ENCODE measurements at regions not wholly inside any gene's neighbourhood (a gene's known extent, or its start where the extent isn't known, plus 50 kb on each side); places are given as distances from the start of the nearest gene placed in this dataset.

DNA sequence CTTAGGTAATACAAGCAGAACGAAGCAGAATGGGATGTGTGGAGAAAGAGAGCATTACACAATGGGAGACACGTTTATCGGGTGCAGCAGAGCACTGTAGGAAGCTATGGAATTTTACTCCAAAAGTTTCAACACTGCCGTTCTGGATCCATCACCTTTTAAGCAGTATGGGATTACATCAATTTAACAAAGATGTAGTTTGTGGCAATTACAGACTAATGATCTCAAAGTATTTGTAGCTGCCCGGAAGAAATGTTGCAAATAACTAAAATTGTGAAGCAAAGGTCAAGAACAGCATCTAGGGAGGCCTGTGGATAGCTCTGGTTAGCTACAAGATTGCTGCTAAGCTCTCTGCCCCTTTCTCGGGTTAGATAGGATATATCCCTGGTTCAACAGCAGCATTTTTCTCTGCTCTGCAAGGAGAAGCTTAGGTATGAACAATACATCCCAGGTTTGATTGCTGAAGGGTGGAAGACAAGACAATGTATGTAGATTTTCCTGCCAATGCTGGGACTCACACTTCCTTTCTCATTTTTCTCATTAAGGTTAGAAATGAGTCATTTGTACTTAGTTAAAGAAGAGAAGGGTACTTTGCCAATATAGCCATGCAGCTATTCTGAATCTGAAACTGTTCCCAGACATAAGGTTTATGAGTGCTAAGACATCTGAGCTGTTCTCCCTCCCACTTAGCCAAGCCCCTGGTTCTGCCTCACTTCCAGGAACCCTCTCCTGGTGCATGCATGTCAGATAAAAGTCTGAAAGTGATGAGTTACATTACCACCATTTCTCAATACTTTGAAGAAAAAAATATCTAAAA is 75.0 kb upstream of the HIF1A start:
- no peak overlapping the region for H3K4me3 ChIP-seq
- no peaks in the 10 kb centered on the region for H3K9me3 ChIP-seq (ENCODE audit: low read depth, low read length)
- no peaks in the 10 kb centered on the region for H3K36me3 ChIP-seq (ENCODE audit: insufficient read depth, low read length)
- H3K27ac ChIP-seq: no peak overlapping the region
- DNase-seq (ENCODE audit: low read depth, low spot score): no peak
- no peak overlapping the region for H3K9ac ChIP-seq (ENCODE audit: insufficient read length)
- TF ChIP-seq POLR2AphosphoS5 (IDR thresholded peaks at IDR 0.05; ENCODE audit: borderline replicate concordance, low read depth, low read length) (no peak), FOXP2 (optimal IDR thresholded peaks at IDR 0.05; ENCODE audit: control extremely low read depth, extremely low read length, insufficient read depth) (no peak), EZH2 (IDR thresholded peaks at IDR 0.05) (no peak)

- TF ChIP-seq EZH2 (IDR thresholded peaks at IDR 0.05) (no peak), FOXP2 (optimal IDR thresholded peaks at IDR 0.05; ENCODE audit: control extremely low read depth, extremely low read length, insufficient read depth) (no peak), POLR2AphosphoS5 (IDR thresholded peaks at IDR 0.05; ENCODE audit: borderline replicate concordance, low read depth, low read length) (no peak)
- Histone ChIP-seq H3K36me3 (ENCODE audit: insufficient read depth, low read length) (no peaks in the 10 kb centered on the region), H3K27ac (no peak overlapping the region), H3K4me3 (no peak overlapping the region), H3K9ac (ENCODE audit: insufficient read length) (no peak overlapping the region), H3K9me3 (ENCODE audit: low read depth, low read length) (no peaks in the 10 kb centered on the region)
- DNase-seq (ENCODE audit: low read depth, low spot score): no peak
Observed at GRCh38 chr14:61621444-61621843, 73.9 kb upstream of the HIF1A start.

GRCh38 chr14:61622051-61622450 is 73.3 kb upstream of the HIF1A start:
- no peak overlapping the region for H3K27ac ChIP-seq
- no peaks in the 10 kb centered on the region for H3K36me3 ChIP-seq (ENCODE audit: insufficient read depth, low read length)
- no peak overlapping the region for H3K4me3 ChIP-seq
- TF ChIP-seq EZH2 (IDR thresholded peaks at IDR 0.05) (no peak), POLR2AphosphoS5 (IDR thresholded peaks at IDR 0.05; ENCODE audit: borderline replicate concordance, low read depth, low read length) (no peak), FOXP2 (optimal IDR thresholded peaks at IDR 0.05; ENCODE audit: control extremely low read depth, extremely low read length, insufficient read depth) (no peak)
- no peak overlapping the region for H3K9ac ChIP-seq (ENCODE audit: insufficient read length)
- no peaks in the 10 kb centered on the region for H3K9me3 ChIP-seq (ENCODE audit: low read depth, low read length)
- no peak for DNase-seq (ENCODE audit: low read depth, low spot score)

- no peak for DNase-seq (ENCODE audit: low read depth, low spot score)
- H3K4me3 ChIP-seq: no peak overlapping the region
- TF ChIP-seq POLR2AphosphoS5 (IDR thresholded peaks at IDR 0.05; ENCODE audit: borderline replicate concordance, low read depth, low read length) (no peak), EZH2 (IDR thresholded peaks at IDR 0.05) (no peak), FOXP2 (optimal IDR thresholded peaks at IDR 0.05; ENCODE audit: control extremely low read depth, extremely low read length, insufficient read depth) (no peak)
- H3K9ac ChIP-seq (ENCODE audit: insufficient read length): no peak overlapping the region
- no peaks in the 10 kb centered on the region for H3K9me3 ChIP-seq (ENCODE audit: low read depth, low read length)
- H3K27ac ChIP-seq: no peak overlapping the region
- H3K36me3 ChIP-seq (ENCODE audit: insufficient read depth, low read length): no peaks in the 10 kb centered on the region
Observed at GRCh38 chr14:61623927-61624326, 71.4 kb upstream of the HIF1A start.

- no peaks in the 10 kb centered on the region for H3K36me3 ChIP-seq (ENCODE audit: insufficient read depth, low read length)
- no peak overlapping the region for H3K9ac ChIP-seq (ENCODE audit: insufficient read length)
Observed at GRCh38 chr14:61625165-61625564, 70.1 kb upstream of the HIF1A start.

GRCh38 chr14:61627612-61628011 is 67.7 kb upstream of the HIF1A start:
- DNase-seq (ENCODE audit: low read depth, low spot score): no peak
- no peak overlapping the region for H3K27ac ChIP-seq
- no peaks in the 10 kb centered on the region for H3K36me3 ChIP-seq (ENCODE audit: insufficient read depth, low read length)
- H3K9ac ChIP-seq (ENCODE audit: insufficient read length): no peak overlapping the region
- H3K4me3 ChIP-seq: no peak overlapping the region
- H3K9me3 ChIP-seq (ENCODE audit: low read depth, low read length): no peaks in the 10 kb centered on the region
- TF ChIP-seq EZH2 (IDR thresholded peaks at IDR 0.05): no peak
- TF ChIP-seq FOXP2 (optimal IDR thresholded peaks at IDR 0.05; ENCODE audit: control extremely low read depth, extremely low read length, insufficient read depth): no peak
- no peak for TF ChIP-seq POLR2AphosphoS5 (IDR thresholded peaks at IDR 0.05; ENCODE audit: borderline replicate concordance, low read depth, low read length)

More at GRCh38 chr14:61625165-61625564, 70.1 kb upstream of the HIF1A start:
- Histone ChIP-seq H3K9me3 (ENCODE audit: low read depth, low read length) (no peaks in the 10 kb centered on the region), H3K27ac (no peak overlapping the region), H3K4me3 (no peak overlapping the region)
- DNase-seq (ENCODE audit: low read depth, low spot score): no peak
- TF ChIP-seq EZH2 (IDR thresholded peaks at IDR 0.05) (no peak), FOXP2 (optimal IDR thresholded peaks at IDR 0.05; ENCODE audit: control extremely low read depth, extremely low read length, insufficient read depth) (no peak), POLR2AphosphoS5 (IDR thresholded peaks at IDR 0.05; ENCODE audit: borderline replicate concordance, low read depth, low read length) (no peak)

DNA sequence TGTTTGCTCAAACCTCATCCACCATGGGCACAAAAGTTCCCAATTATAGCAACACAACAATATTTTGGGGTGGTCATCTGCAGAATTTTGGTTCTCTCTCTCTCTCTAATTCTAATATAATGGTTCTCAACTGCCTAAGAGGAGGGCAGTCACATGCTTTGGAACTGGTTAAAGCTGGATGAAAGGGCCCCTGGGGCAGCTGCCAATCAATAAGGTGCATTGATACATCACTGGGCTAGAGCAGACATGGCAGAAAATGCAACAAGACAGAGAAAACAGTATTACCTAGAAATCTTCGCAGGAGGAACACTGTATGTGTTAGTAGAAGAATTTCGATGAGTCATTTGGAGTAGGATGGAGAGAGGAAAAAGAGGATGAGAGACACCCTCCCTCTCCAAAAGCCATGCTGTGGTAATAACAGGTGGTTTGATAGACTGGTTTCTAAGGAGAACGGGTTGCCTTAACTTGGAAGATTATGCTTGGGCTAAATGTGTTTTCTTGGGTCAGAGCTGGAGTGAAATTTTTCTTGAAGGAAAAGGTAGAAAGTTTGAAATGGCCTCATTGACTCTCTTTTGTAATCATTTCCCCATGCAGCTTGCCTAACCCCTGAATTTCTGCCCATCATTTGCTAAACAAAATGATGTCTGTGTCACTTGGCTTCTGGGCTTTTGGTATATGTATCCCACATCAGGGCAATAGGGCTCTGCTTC is 67.1 kb upstream of the HIF1A start:
- H3K9me3 ChIP-seq (ENCODE audit: low read depth, low read length): no peaks in the 10 kb centered on the region
- no peak overlapping the region for H3K9ac ChIP-seq (ENCODE audit: insufficient read length)
- no peaks in the 10 kb centered on the region for H3K36me3 ChIP-seq (ENCODE audit: insufficient read depth, low read length)
- H3K4me3 ChIP-seq: no peak overlapping the region
- no peak for DNase-seq (ENCODE audit: low read depth, low spot score)
- H3K27ac ChIP-seq: no peak overlapping the region
- TF ChIP-seq EZH2 (IDR thresholded peaks at IDR 0.05) (no peak), POLR2AphosphoS5 (IDR thresholded peaks at IDR 0.05; ENCODE audit: borderline replicate concordance, low read depth, low read length) (no peak), FOXP2 (optimal IDR thresholded peaks at IDR 0.05; ENCODE audit: control extremely low read depth, extremely low read length, insufficient read depth) (no peak)

DNA sequence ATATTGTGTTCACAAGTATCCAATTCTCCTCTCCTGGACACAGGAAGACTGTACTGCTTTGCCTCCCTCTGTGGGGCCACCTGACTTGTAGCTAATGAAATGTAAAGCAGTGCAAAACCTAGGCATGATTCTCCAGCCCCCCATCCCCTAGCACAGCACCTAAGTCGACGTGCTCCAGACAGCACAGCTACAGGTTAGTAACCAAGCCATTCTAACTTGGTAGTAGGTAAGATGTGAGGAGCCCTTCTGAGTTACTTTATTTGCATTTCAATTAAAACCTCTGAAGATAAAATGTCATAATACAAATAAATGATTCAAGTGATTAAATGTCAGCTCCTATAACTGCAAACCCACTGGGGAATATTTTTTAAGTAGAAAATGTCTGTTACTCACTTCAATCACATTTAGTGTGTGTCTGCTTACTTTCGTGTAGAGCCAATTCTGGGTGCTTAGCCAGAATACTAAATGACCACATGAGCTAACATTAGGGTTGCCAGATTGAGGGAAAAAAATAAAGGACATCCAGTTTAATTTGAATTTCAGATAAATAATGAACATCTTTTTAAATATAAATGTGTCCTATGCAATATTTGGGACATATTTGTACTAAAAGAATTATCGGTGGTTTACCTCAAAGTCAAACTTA is 64.8 kb upstream of the HIF1A start:
- no peak overlapping the region for H3K27ac ChIP-seq
- DNase-seq (ENCODE audit: low read depth, low spot score): no peak
- H3K4me3 ChIP-seq: no peak overlapping the region
- no peaks in the 10 kb centered on the region for H3K36me3 ChIP-seq (ENCODE audit: insufficient read depth, low read length)
- no peaks in the 10 kb centered on the region for H3K9me3 ChIP-seq (ENCODE audit: low read depth, low read length)
- no peak for TF ChIP-seq POLR2AphosphoS5 (IDR thresholded peaks at IDR 0.05; ENCODE audit: borderline replicate concordance, low read depth, low read length)
- no peak for TF ChIP-seq EZH2 (IDR thresholded peaks at IDR 0.05)
- TF ChIP-seq FOXP2 (optimal IDR thresholded peaks at IDR 0.05; ENCODE audit: control extremely low read depth, extremely low read length, insufficient read depth): no peak
- H3K9ac ChIP-seq (ENCODE audit: insufficient read length): no peak overlapping the region
